Stimulated activated effector memory CD8-positive, alpha-beta T cell treated with anti-CD3 and anti-CD28 coated beads, Interleukin-12 subunit alpha, Interleukin-12 subunit beta, amount 100 ng/mL, for 72 hours (primary cell): ENCODE measurements at regions not wholly inside any gene's neighbourhood (a gene's known extent, or its start where the extent isn't known, plus 50 kb on each side); places are given as distances from the start of the nearest gene placed in this dataset.

Experiments used
- ATAC-seq: fragments of 150-1000 bp; cut with Tn5 transposase; 2 replicates; pipeline ENCODE4 v1.10.0; 2021
- DNase-seq, 2 donors: peaks; one replicate each; pipeline ENCODE4 v3.0.0; 2021 to 2022; ENCODE audit warnings: low spot score in 2 of 2
- H3K27ac Mint-ChIP-seq: one replicate; pipeline ENCODE4 v1.8.0; 2022; ENCODE audit warnings: mild to moderate bottlenecking, mixed read lengths
- H3K36me3 Mint-ChIP-seq: one replicate; pipeline ENCODE4 v1.8.0; 2022; ENCODE audit warnings: mild to moderate bottlenecking, mixed read lengths
- H3K4me1 Mint-ChIP-seq: one replicate; pipeline ENCODE4 v1.8.0; 2022; ENCODE audit warnings: mixed read lengths
- H3K4me3 Mint-ChIP-seq: one replicate; pipeline ENCODE4 v1.8.0; 2022; ENCODE audit warnings: mild to moderate bottlenecking, mixed read lengths
- H3K9me3 Mint-ChIP-seq: one replicate; pipeline ENCODE4 v1.8.0; 2022; ENCODE audit warnings: mixed read lengths

DNA sequence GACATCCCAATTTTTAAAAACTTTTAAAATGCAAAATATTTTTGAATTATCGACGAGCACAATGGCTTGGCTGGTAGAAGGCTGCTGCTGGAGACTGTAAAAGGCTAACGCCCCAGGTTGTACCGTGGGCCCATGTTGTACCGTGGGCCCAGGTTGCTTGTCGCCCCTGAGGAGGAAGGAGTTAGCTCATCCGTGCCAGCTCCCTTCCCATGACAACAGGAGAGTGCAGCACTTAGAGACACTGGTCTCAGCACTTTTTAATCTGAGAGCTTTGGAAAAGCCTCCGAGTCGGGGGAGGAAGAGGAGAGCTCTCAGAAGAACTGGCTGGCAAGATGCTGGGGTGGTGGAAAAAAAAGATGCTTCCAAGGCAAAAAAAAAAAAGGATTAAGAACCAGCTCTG is 50.3 kb upstream of the CACNA1A start:
- no peak overlapping the region for H3K27ac Mint-ChIP-seq
- no peak overlapping the region for H3K4me3 Mint-ChIP-seq

More for the DNA sequence above, 50.3 kb upstream of the CACNA1A start:
- DNase-seq: no peak
- ATAC-seq: no peak
- H3K36me3 Mint-ChIP-seq: no peaks in the 10 kb centered on the region
- H3K4me1 Mint-ChIP-seq: no peaks in the 10 kb centered on the region
- H3K9me3 Mint-ChIP-seq: no peaks in the 10 kb centered on the region
